Smooth muscle cell (in vitro differentiated cells): ENCODE measurements at regions not wholly inside any gene's neighbourhood (a gene's known extent, or its start where the extent isn't known, plus 50 kb on each side); places are given as distances from the start of the nearest gene placed in this dataset.

Experiments used
- DNase-seq: peaks from one replicate; lab custom pipeline; 2025; ENCODE audit not compliant: unreplicated experiment; lab: John Stamatoyannopoulos, UW
- H2AFZ ChIP-seq: fragments of 200-600 bp; sonication (generic); 2 replicates; pipeline ENCODE4 v1.6.0; 2016; ENCODE audit warnings: antibody characterized with exemption, low read depth, mild to moderate bottlenecking
- H3F3A ChIP-seq: fragments of 200-600 bp; sonication (generic); 2 replicates; pipeline ENCODE4 v1.6.0; 2017; ENCODE audit warnings: antibody characterized with exemption, low read depth
- H3K27ac ChIP-seq: fragments of 200-600 bp; sonication (generic); 2 replicates; pipeline ENCODE4 v1.5.1; 2016; ENCODE audit warnings: low read depth, mild to moderate bottlenecking
- H3K27me3 ChIP-seq: fragments of 200-600 bp; sonication (generic); 2 replicates; pipeline ENCODE4 v1.6.1; 2016; ENCODE audit warnings: low read depth, mild to moderate bottlenecking
- H3K36me3 ChIP-seq: fragments of 200-600 bp; sonication (generic); 2 replicates; pipeline ENCODE4 v1.5.1; 2016; ENCODE audit warnings: low read depth
- H3K4me1 ChIP-seq: fragments of 200-600 bp; sonication (generic); 2 replicates; pipeline ENCODE4 v1.5.1; 2016; ENCODE audit warnings: low read depth
- H3K4me2 ChIP-seq: fragments of 200-600 bp; sonication (generic); 2 replicates; pipeline ENCODE4 v1.6.0; 2016; ENCODE audit warnings: mild to moderate bottlenecking
- H3K4me3 ChIP-seq: fragments of 200-600 bp; sonication (generic); 2 replicates; pipeline ENCODE4 v1.5.1; 2016; ENCODE audit warnings: mild to moderate bottlenecking
- H3K79me2 ChIP-seq: fragments of 200-600 bp; sonication (generic); 2 replicates; pipeline ENCODE4 v1.6.0; 2016; ENCODE audit warnings: low read depth, mild to moderate bottlenecking
- H3K9ac ChIP-seq: fragments of 200-600 bp; sonication (generic); 2 replicates; pipeline ENCODE4 v1.6.0; 2016; ENCODE audit warnings: low read depth
- H3K9me3 ChIP-seq: fragments of 200-600 bp; sonication (generic); replicated peaks from 2 replicates; pipeline ENCODE4 v1.5.1; 2016; ENCODE audit warnings: low read depth
- H4K20me1 ChIP-seq: fragments of 200-600 bp; sonication (generic); 2 replicates; pipeline ENCODE4 v1.6.0; 2016; ENCODE audit warnings: low read depth
- CTCF ChIP-seq: fragments of 200-600 bp; sonication (generic); IDR thresholded peaks from 2 replicates; pipeline ENCODE4 v1.5.1; 2017; ENCODE audit warnings: borderline replicate concordance, mild to moderate bottlenecking, antibody characterized with exemption; ENCODE audit not compliant: insufficient read depth, poor library complexity, severe bottlenecking
- WGBS: methylation state at CpG from one replicate; pipeline ENCODE4 v1.1.7; 2016; ENCODE audit warnings: low lambda C conversion rate; 5-methylcytosine and 5-hydroxymethylcytosine counted together

DNA sequence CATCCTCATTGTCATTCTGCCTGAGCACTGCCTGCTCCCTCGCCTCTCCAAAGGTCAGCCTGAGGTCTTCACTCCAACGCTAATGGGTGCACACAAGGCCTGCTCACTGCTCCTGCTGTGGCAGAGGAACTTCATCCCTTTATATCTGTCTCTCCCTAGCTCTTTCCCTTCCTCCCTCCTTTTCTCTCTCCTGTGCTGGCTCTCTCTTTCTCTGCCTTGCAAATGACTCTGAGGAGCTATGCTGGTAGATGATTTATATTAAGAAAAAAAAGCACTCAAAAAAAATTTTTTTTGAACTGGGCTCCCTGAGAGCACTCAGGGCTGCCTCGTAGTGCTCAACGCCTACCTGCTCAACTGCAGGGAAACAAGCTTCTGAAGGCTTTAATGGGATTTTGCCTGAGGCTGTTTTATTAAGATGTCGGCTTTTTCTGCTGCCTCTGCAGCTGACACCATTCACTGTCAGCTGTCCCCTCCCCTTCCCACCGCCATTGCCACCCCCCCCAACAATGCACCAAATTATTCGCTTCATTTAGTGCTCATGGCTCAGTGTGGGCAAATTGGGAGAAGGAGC, 137.7 kb upstream of the DEFB112 start:
- Histone ChIP-seq H3K4me2 (no peak overlapping the region), H4K20me1 (no peaks in the 10 kb centered on the region)

DNA sequence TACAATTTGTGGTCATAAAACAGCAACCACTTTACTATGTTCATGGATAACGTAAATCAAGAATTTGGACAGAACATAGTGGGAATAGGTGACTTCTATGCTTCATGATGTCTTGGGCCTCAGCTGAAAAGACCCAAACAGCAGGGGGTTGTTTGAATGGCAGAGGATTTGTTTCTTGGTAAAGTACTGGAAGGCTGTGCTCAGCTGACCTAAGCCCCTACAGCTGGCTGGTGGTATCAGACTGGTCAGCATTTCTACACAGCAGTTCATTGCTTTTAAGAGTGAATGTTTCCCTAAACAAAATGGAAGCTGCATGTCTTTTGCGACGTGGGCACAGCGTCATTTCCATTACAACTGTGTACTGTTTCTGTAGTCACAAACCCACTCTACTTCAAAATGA, 148.5 kb upstream of the DEFB112 start:
- Histone ChIP-seq H2AFZ (no peak overlapping the region), H3K27me3 (no peaks in the 10 kb centered on the region), H3K27ac (no peak overlapping the region), H3K4me2 (no peak overlapping the region), H3K9ac (no peak overlapping the region), H3K4me1 (peaks cover 17% of the 10 kb centered on the region), H3K79me2 (no peaks in the 10 kb centered on the region), H3F3A (no peaks in the 10 kb centered on the region), H3K4me3 (no peak overlapping the region), H4K20me1 (no peaks in the 10 kb centered on the region), H3K9me3 (no peaks in the 10 kb centered on the region), H3K36me3 (no peaks in the 10 kb centered on the region)
- no peak for DNase-seq
- 89% methylated on average over 4 of the region's 4 CpGs for WGBS
- TF ChIP-seq CTCF = no peak

More for the DNA sequence above, 137.7 kb upstream of the DEFB112 start:
- no peak for TF ChIP-seq CTCF
- no peak overlapping the region for H3K4me3 ChIP-seq
- H3K9ac ChIP-seq = no peak overlapping the region
- no peak overlapping the region for H2AFZ ChIP-seq
- H3K36me3 ChIP-seq = no peaks in the 10 kb centered on the region
- H3K27ac ChIP-seq = no peak overlapping the region
- no peak for DNase-seq
- 73% methylated on average over 7 of the region's 7 CpGs for WGBS
- H3K27me3 ChIP-seq = no peaks in the 10 kb centered on the region
- H3K9me3 ChIP-seq = no peaks in the 10 kb centered on the region
- H3K79me2 ChIP-seq = no peaks in the 10 kb centered on the region
- peaks cover 7% of the 10 kb centered on the region for H3K4me1 ChIP-seq
- H3F3A ChIP-seq = no peaks in the 10 kb centered on the region

DNA sequence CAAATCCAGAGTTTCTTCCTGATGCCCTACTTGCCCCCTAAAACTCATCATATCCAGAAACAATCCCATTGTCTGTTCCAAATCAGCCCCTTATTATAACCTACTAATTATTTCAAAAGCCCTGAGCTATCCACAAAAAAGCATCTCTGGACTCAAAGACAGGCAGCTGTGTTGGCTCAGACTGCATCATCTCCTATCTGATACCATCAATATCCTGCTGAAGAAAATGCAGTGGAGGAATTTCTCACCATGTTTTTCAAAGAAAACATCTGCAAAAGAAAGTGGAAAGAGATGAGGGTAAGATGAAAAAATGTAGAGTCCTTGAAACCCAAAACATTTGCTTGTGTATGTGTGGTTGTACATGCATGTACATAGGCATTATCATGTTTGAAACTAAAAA, 153.0 kb upstream of the DEFB112 start:
- H3K79me2 ChIP-seq = no peaks in the 10 kb centered on the region
- no peak overlapping the region for H3K4me2 ChIP-seq
- no peaks in the 10 kb centered on the region for H4K20me1 ChIP-seq
- H3K4me3 ChIP-seq = no peak overlapping the region
- no peaks in the 10 kb centered on the region for H3K27me3 ChIP-seq
- no peaks in the 10 kb centered on the region for H3F3A ChIP-seq
- H3K9me3 ChIP-seq = no peaks in the 10 kb centered on the region
- H3K36me3 ChIP-seq = no peaks in the 10 kb centered on the region
- no peak overlapping the region for H3K27ac ChIP-seq
- TF ChIP-seq CTCF = no peak
- H3K4me1 ChIP-seq = peaks cover 10% of the 10 kb centered on the region
- no peak for DNase-seq
- no peak overlapping the region for H2AFZ ChIP-seq
- H3K9ac ChIP-seq = no peak overlapping the region

- H4K20me1 ChIP-seq = no peaks in the 10 kb centered on the region
- H3K4me1 ChIP-seq = no peaks in the 10 kb centered on the region
- H3K79me2 ChIP-seq = no peaks in the 10 kb centered on the region
- H3K9ac ChIP-seq = no peak overlapping the region
- whole genome bisulfite sequencing = 100% methylated on average over 1 of the region's 1 CpG
- no peaks in the 10 kb centered on the region for H3K9me3 ChIP-seq
- H3K4me3 ChIP-seq = no peak overlapping the region
- no peaks in the 10 kb centered on the region for H3F3A ChIP-seq
- no peak overlapping the region for H3K4me2 ChIP-seq
- no peak for TF ChIP-seq CTCF
- DNase-seq = no peak
- H3K27me3 ChIP-seq = no peaks in the 10 kb centered on the region
- no peak overlapping the region for H3K27ac ChIP-seq
- no peak overlapping the region for H2AFZ ChIP-seq
- no peaks in the 10 kb centered on the region for H3K36me3 ChIP-seq
Measured at GRCh38 chr6:50211582-50211981, 161.9 kb upstream of the DEFB112 start.
